Skin epidermis (tissue), 12 donors: ENCODE measurements at regions not wholly inside any gene's neighbourhood (a gene's known extent, or its start where the extent isn't known, plus 50 kb on each side); places are given as distances from the start of the nearest gene placed in this dataset.
"Not testable (repeated sequence)": the region's sequence is repeated elsewhere in the genome, so short reads cannot be mapped to it uniquely, and the experiment has no call there.

Experiments
- H3K27ac ChIP-seq, 21 experiments: fragments of 200-600 bp; sonication (generic) in 11 of 21; one replicate each; pipeline ENCODE4 v1.5.0; 2020; ENCODE audit warnings: mild to moderate bottlenecking in 3 of 21, inconsistent platforms in 2 of 21, moderate library complexity in 2 of 21
- H3K4me3 ChIP-seq, 7 experiments: fragments of 200-600 bp; sonication (generic) in 2 of 7; one replicate each; pipeline ENCODE4 v1.5.0; 2020; ENCODE audit warnings: inconsistent platforms in 2 of 7, mild to moderate bottlenecking in 2 of 7, moderate library complexity in 1 of 7

GRCh38 chr1:29394521-29395225 lies 158.4 kb downstream of the PTPRU start:
- no peak overlapping the region for H3K4me3 ChIP-seq
- H3K27ac ChIP-seq, result no peak overlapping the region

GRCh38 chr1:29393451-29393826 lies 157.1 kb downstream of the PTPRU start:
- H3K27ac ChIP-seq, result no peak overlapping the region
- no peak overlapping the region for H3K4me3 ChIP-seq

GRCh38 chr1:29392486-29393450 lies 156.4 kb downstream of the PTPRU start:
- Histone ChIP-seq H3K27ac (no peak overlapping the region), H3K4me3 (no peak overlapping the region)

- H3K4me3 ChIP-seq, result no peak overlapping the region
- H3K27ac ChIP-seq, result no peak overlapping the region
These were observed 155.7 kb downstream of the PTPRU start for GRCh38 chr1:29392036-29392435.

GRCh38 chr1:29391362-29391880 lies 155.1 kb downstream of the PTPRU start:
- Histone ChIP-seq H3K4me3 (no peak overlapping the region), H3K27ac (no peak overlapping the region)

GRCh38 chr1:29390491-29391361 lies 154.4 kb downstream of the PTPRU start:
- Histone ChIP-seq H3K27ac (no peak overlapping the region), H3K4me3 (no peak overlapping the region)

GRCh38 chr1:29390075-29390474 lies 153.8 kb downstream of the PTPRU start:
- no peak overlapping the region for H3K4me3 ChIP-seq
- no peak overlapping the region for H3K27ac ChIP-seq

DNA sequence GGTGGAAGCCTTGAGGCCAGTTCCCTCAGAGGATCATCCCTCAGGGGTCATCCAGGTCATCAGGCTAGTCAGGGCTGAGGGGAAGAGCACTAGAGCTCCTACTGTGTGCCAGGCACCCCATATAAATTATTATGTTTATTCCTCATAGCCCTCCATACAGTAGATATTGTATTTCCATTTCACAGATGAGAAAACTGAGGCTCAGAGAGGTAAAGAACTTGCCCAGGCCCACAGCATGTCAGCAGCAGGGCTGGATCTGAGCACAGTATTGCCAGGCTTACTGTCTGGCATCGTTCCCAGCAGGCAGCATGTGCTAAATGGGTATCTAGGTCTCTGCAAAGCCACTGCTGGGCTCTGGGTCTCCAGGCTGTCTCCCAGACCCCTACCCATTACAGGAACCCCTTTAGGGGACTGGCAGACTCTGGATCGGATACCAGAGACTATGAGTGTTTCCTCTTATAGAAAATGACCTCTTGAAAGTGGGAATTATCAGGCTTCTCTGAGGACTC lies 153.3 kb downstream of the PTPRU start:
- H3K27ac ChIP-seq, result no peak overlapping the region
- H3K4me3 ChIP-seq, result no peak overlapping the region

GRCh38 chr1:29388884-29389283 lies 152.6 kb downstream of the PTPRU start:
- no peak overlapping the region for H3K27ac ChIP-seq

DNA sequence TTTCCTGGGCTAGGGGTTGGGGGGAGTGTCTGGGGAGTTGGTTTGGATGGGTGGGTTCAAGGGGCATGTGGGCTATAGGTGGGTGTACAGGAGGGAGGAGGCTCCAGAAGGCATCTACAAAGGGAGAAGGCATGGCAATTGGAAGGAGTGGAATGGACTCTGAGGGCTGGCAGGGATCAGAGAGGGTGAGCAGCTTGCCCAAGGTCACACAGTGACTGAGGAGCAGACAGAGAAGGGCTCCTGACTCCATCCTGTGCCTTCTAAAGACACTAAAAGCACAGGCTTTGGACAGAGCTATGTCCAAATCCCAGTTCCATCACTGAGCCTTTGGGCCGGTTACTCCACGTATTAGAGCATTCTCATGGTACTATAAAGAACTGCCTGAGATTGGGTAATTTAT lies 151.8 kb downstream of the PTPRU start:
- Histone ChIP-seq H3K27ac (no peak overlapping the region), H3K4me3 (no peak overlapping the region)

More at GRCh38 chr1:29388884-29389283, 152.6 kb downstream of the PTPRU start:
- no peak overlapping the region for H3K4me3 ChIP-seq

DNA sequence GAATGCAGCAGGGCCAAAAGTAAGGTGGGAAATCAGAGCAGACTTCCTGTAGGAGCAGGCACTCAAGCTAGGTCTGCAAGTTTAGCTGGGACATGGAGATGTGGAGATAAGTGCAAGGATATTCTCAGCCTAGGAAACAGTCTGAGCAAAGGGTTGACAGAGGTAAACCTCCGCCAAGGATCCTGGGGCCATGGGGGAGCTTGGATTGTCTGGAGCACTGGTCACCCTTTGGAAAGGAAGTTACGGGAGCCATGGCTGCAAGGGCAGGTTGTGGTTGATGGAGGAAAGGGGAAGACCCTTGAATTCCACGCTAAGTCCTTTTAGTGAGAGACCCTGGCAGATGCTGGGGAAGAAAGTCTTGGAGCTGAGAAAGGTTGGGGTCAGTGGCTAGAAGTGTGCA lies 150.9 kb downstream of the PTPRU start:
- H3K4me3 ChIP-seq, result no peak overlapping the region
- no peak overlapping the region for H3K27ac ChIP-seq

DNA sequence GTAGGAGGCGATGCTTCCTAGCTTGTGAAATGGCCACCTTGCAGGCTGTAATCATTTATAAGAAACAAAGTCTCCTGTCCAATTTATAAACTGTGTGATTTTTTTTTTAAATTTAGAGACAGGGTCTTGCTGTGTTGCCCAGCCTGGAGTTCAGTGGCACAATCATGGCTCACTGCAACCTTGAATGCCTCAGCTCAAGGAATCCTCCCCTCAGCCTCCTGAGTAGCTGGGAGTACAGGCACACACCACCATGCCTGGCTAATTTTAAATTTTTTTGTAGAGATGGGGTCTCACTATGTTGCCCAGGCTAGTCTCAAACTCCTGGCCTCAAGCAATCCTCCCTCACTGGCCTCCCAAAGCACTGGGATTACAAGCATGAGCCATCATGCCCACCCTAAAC lies 150.1 kb downstream of the PTPRU start:
- not testable (repeated sequence) for H3K27ac ChIP-seq, H3K4me3 ChIP-seq

- Histone ChIP-seq H3K27ac (no peak overlapping the region), H3K4me3 (no peak overlapping the region)
These were observed 149.6 kb downstream of the PTPRU start for GRCh38 chr1:29385966-29386365.

- no peak overlapping the region for H3K4me3 ChIP-seq
- H3K27ac ChIP-seq, result no peak overlapping the region
These were observed 148.2 kb downstream of the PTPRU start for GRCh38 chr1:29384496-29385015.

- Histone ChIP-seq H3K4me3 (no peak overlapping the region), H3K27ac (no peak overlapping the region)
These were observed 147.5 kb downstream of the PTPRU start for GRCh38 chr1:29383746-29384371.

DNA sequence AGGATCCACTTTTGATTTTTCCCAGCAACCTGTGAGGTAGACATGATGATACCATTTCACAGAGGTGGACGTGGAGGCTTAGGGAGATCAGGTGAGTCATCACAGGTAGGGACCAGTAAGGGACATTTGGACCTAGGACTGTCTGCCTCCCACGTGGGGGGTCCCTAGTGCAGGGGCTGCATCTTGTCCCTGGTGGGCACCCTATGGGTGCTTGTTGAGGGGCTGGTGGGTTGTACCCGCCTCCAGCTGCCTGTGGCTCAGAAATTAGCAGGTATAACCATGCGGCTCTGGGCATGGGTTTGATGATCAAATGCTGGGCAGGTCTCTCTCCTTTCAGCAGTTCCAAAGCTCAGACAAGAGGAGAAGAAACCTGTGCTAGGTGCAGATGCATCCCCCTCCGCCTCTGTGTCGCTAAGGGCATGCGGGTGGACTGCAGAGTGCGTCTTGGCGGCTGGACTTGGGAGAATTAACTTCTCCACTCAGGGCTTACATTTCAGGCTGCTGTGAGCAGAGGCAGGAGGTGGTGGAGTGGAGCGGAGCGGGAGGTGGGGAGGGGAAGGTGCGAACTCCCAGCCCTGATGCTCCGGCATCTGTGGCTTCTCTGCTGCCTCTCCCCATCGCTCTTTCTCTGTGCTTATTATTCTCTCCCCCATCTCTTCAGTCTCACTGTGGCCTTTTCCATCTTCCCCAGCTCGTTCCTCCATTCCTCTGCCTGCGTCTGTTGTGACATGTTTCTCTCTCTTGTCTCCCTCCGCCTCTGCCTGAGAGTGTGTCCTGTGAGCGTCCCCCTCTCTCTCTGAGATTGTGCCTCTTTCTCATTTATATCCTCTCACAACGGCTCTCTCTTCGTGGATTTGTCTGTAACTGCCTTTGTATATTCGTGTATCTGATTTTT lies 146.8 kb downstream of the PTPRU start:
- no peak overlapping the region for H3K27ac ChIP-seq

GRCh38 chr1:29381426-29381825 lies 145.1 kb downstream of the PTPRU start:
- Histone ChIP-seq H3K27ac (no peak overlapping the region), H3K4me3 (no peak overlapping the region)

More for the DNA sequence above, 146.8 kb downstream of the PTPRU start:
- H3K4me3 ChIP-seq, result no peak overlapping the region

DNA sequence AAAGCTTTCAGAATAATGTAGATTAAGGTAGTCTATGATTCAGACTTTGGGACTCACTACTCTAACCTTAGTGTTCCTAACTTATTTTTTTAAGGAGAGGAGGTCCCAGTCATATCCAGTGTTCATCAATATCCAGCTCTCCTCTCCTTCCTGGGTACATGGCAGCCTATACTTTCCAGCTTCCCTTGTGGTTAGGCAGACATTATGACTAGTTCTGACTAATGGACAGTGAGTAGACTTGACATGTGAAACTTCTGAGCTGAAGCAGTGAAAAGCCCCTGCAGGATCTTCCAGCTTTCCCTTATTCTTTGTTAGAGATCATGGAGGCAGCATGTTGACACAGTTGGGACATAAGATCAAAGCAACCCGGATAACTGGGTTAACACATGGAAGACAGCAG lies 144.2 kb downstream of the PTPRU start:
- H3K27ac ChIP-seq, result no peak overlapping the region
- no peak overlapping the region for H3K4me3 ChIP-seq
